Fibroblast of lung (primary cell): ENCODE measurements at regions not wholly inside any gene's neighbourhood (a gene's known extent, or its start where the extent isn't known, plus 50 kb on each side); places are given as distances from the start of the nearest gene placed in this dataset.
A peak's percentile ranks its signal among the peaks of the same experiment; 100 is the strongest.

Experiments
- DNase-seq, 2 donors: peaks; one replicate each; pipeline versions ENCODE4 v3.0.0 to v3.0.0-alpha.2; 2010; ENCODE audit warnings: low read depth in 2 of 2
- H2AFZ ChIP-seq: 2 replicates; pipeline ENCODE4 v1.5.1; 2012; ENCODE audit warnings: low read length, control low read depth, inconsistent platforms
- H3K27ac ChIP-seq: 2 replicates; pipeline ENCODE4 v1.5.1; 2011; ENCODE audit warnings: low read length, control low read depth; ENCODE audit not compliant: insufficient read depth
- H3K27me3 ChIP-seq: 2 replicates; pipeline ENCODE4 v1.5.1; 2011; ENCODE audit warnings: mild to moderate bottlenecking, low read length; ENCODE audit not compliant: control insufficient read depth, insufficient read depth
- H3K36me3 ChIP-seq: 2 replicates; pipeline ENCODE4 v1.5.1; 2011; ENCODE audit warnings: low read length; ENCODE audit not compliant: control insufficient read depth, insufficient read depth
- H3K4me1 ChIP-seq: 2 replicates; pipeline ENCODE4 v1.5.1; 2011; ENCODE audit warnings: low read length; ENCODE audit not compliant: control insufficient read depth, insufficient read depth; ENCODE audit errors: extremely low read depth
- H3K4me2 ChIP-seq: 2 replicates; pipeline ENCODE4 v1.5.1; 2011; ENCODE audit warnings: low read length, control low read depth; ENCODE audit not compliant: insufficient read depth; ENCODE audit errors: extremely low read depth
- H3K4me3 ChIP-seq, 4 experiments: fragments of 200-600 bp in 1 of 4; sonication (generic) in 1 of 4; replicated peaks in 1 of 4; 2 replicates each; pipeline ENCODE4 v1.5.1; 2011 to 2016; ENCODE audit warnings: low read length in 4 of 4, low read depth in 3 of 4, mild to moderate bottlenecking in 3 of 4, control low read depth in 2 of 4, inconsistent platforms in 1 of 4, mixed read lengths in 1 of 4; ENCODE audit not compliant: insufficient read depth in 1 of 4; ENCODE audit errors: control extremely low read depth in 1 of 4
- H3K79me2 ChIP-seq: 2 replicates; pipeline ENCODE4 v1.5.1; 2012; ENCODE audit warnings: mild to moderate bottlenecking, low read length, inconsistent platforms; ENCODE audit not compliant: control insufficient read depth, insufficient read depth
- H3K9ac ChIP-seq: 2 replicates; pipeline ENCODE4 v1.5.1; 2011; ENCODE audit warnings: mild to moderate bottlenecking, low read length, control low read depth; ENCODE audit not compliant: insufficient read depth
- H3K9me3 ChIP-seq: 2 replicates; pipeline ENCODE4 v1.5.1; 2012; ENCODE audit warnings: low read depth, low read length; ENCODE audit not compliant: control insufficient read depth, insufficient read depth
- H4K20me1 ChIP-seq: 2 replicates; pipeline ENCODE4 v1.5.1; 2011; ENCODE audit warnings: low read length; ENCODE audit not compliant: control insufficient read depth, insufficient read depth; ENCODE audit errors: extremely low read depth
- EZH2 ChIP-seq: IDR thresholded peaks from 2 replicates; pipeline ENCODE4 v1.5.1; 2012; ENCODE audit warnings: low read length, control low read depth, mild to moderate bottlenecking; ENCODE audit errors: missing control alignments
- TF ChIP-seq, protein P1 (sequence below), 2 donors: IDR thresholded peaks in 1 of 2; conservative IDR thresholded peaks in 1 of 2; 1 replicate in 1 of 2; 2 replicates in 1 of 2; pipeline ENCODE4 v1.5.1; 2011 to 2012; ENCODE audit warnings: low read length in 2 of 2, control low read depth in 1 of 2, inconsistent platforms in 1 of 2, low read depth in 1 of 2, mild to moderate bottlenecking in 1 of 2

DNA sequence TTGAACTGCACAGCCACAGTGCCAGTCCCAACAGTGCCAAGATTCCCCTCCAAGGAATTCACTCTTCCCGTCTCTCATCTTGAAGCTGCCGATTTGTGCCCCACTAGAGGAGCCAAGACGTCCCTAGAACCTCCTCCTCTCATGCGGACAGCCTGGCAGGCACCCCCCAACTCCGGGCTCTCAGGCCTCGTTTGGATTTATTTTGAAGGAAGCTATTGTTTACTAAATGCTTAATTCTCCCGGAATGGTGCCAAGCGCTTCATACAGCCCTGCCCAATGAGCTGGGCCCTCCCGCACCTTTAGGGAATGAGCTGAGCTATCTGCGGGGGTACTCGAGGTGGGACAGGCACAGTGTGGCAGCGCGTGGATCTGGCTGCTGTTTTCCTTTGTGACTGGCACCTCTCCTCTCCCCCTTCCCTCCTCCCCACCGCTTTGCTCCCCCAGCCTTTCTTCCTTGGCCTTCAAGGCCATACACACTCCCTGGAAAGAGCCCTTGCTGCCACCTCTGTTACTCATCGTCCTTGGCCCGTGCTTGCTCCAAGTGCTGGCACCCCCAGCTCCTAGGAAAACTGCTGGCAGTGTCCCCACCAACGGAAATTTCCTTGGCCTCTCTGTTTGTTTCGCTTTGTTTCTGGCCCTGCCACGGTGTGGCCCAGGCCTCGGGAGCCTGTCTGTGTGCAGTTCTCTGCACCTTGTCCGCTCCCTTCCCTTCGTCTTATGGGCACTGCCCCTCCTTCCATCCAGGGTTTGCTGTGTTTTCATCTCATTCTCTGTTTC is 49.9 kb upstream of the CDR2 start:
- H4K20me1 ChIP-seq, result no peaks in the 10 kb centered on the region
- peak overlapping the region; percentile 73 for H3K27ac ChIP-seq
- no peaks in the 10 kb centered on the region for H3K79me2 ChIP-seq
- H3K27me3 ChIP-seq, result no peaks in the 10 kb centered on the region
- TF ChIP-seq EZH2, result no peak
- TF ChIP-seq, protein P1, sequence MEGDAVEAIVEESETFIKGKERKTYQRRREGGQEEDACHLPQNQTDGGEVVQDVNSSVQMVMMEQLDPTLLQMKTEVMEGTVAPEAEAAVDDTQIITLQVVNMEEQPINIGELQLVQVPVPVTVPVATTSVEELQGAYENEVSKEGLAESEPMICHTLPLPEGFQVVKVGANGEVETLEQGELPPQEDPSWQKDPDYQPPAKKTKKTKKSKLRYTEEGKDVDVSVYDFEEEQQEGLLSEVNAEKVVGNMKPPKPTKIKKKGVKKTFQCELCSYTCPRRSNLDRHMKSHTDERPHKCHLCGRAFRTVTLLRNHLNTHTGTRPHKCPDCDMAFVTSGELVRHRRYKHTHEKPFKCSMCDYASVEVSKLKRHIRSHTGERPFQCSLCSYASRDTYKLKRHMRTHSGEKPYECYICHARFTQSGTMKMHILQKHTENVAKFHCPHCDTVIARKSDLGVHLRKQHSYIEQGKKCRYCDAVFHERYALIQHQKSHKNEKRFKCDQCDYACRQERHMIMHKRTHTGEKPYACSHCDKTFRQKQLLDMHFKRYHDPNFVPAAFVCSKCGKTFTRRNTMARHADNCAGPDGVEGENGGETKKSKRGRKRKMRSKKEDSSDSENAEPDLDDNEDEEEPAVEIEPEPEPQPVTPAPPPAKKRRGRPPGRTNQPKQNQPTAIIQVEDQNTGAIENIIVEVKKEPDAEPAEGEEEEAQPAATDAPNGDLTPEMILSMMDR (conservative IDR thresholded peaks at IDR 0.05 in 1 of 2, IDR thresholded peaks at IDR 0.05 in 1 of 2; ENCODE audit: low read depth in 1 of 2, low read length in 2 of 2), result no peak
- peak overlapping the region; percentile 27 for H2AFZ ChIP-seq
- peaks cover 13% of the 10 kb centered on the region for H3K4me1 ChIP-seq
- H3K9ac ChIP-seq, result no peak overlapping the region
- no peaks in the 10 kb centered on the region for H3K9me3 ChIP-seq
- peak overlapping the region; percentile 55 for H3K4me2 ChIP-seq
- DNase-seq, result peak; percentile 27 to 51
- H3K36me3 ChIP-seq, result peaks cover 4% of the 10 kb centered on the region
- H3K4me3 ChIP-seq, result peak overlapping the region in 3 of 4 experiments; percentile 0 to 47 (median 24)
